GM19328 (cell line): ENCODE measurements at regions not wholly inside any gene's neighbourhood (a gene's known extent, or its start where the extent isn't known, plus 50 kb on each side); places are given as distances from the start of the nearest gene placed in this dataset.

ENCODE experiments used
- ATAC-seq: cut with Tn5 transposase; IDR thresholded peaks from one replicate; pipeline ENCODE4 v1.9.1; 2021; ENCODE audit warnings: mild to moderate bottlenecking, moderate library complexity; ENCODE audit not compliant: unreplicated experiment

GRCh38 chr13:59497621-59498247, 666.0 kb downstream of the DIAPH3 start:
- no peak for ATAC-seq

DNA sequence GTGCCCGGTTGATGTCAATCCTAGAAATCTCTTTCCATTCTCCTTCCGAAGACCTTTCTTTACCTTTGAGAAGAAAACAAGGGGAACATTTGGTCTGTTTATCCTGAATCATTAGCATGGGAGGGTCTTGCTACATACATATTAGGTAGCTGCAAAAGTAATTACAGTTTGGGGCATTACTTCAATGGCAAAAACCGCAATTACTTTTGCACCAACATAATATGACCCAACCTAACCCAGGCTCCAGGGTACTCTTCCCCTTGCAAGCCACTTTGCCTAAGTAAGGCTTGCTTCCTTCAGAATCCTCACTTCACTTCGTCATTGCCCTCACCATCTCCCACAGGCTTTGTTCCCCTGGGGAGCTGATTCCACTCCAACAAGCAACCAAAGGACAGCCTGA, 662.7 kb downstream of the DIAPH3 start:
- no peak for ATAC-seq

GRCh38 chr13:59504407-59504806, 659.3 kb downstream of the DIAPH3 start:
- ATAC-seq: no peak

DNA sequence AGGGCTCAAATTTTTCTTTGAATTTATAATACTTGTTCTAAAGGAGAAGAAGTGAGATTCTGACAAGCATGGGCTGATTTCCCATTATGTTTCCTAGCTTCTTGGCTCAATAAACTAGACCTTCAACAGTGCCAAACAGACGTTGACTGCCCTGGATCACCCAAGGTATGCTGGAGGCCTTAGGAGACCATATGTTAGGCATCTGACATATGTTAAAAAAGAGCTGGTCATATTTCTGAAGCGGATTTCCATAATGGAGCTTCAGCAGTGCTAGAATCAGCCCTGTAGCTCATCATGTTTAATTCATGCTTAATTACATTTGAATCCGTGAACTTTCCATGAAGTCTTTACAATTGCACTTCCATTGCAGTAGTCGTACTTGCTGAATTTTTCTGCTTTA, 653.3 kb downstream of the DIAPH3 start:
- ATAC-seq: no peak

DNA sequence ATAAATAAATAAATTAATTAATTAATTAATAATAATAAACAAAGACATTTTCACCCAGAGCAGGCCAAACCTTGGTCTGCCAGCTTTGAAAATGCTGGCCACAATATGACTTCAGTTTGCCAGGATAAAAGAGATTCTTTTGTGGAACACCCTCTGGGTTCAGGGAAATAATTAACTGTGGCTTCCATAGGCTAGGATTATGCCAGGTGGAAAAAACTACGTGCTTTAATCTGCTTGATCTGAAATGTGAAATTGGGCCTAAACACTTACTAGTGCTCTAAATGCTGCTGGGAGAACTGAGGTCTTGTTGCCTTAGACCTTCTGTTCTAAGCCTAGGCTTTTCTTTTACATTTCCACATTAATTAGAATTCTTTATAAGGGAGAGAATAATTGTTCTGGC, 650.0 kb downstream of the DIAPH3 start:
- no peak for ATAC-seq

DNA sequence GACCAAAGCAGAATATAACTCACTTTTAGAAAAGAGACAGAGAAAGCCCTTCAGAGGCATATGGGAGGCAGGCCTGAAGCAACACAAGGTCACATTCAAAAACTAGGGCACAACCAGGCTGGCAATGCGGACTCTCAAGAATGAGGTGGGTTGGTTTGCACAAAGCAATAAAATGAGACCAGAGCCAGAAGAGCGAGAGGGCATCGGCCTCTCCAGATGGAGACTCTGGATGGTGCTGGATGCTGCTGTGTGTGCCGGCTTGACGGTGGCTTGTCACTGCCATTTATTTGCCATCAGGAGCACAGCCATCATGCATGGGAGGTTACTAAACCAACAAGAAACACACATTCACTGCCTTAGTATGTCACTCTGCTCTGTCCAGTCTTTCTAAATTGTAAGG, 649.4 kb downstream of the DIAPH3 start:
- no peak for ATAC-seq

- ATAC-seq: no peak
Measured at GRCh38 chr13:59519819-59520218, 643.9 kb downstream of the DIAPH3 start.

- no peak for ATAC-seq
Measured at GRCh38 chr13:59521549-59521948, 642.2 kb downstream of the DIAPH3 start.

DNA sequence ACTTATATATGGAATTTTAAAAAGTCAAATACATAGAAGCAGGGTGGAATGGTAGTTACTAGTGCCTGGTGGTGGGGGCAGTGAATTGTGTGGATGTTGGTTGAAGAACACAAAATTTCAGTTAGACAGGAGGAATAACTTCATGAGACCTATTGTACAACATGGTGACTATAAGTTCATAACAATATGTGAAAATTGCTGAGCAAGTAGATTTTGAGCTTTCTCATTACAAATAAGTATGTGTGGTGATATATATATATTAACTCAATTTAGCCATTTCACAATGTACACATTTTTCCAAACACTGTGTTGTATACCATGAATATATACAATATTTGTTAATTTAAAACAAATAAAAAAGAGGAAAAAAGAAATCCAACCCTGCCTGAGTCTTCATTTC, 641.1 kb downstream of the DIAPH3 start:
- no peak for ATAC-seq

- ATAC-seq: no peak
Measured at GRCh38 chr13:59527500-59527899, 636.2 kb downstream of the DIAPH3 start.

- no peak for ATAC-seq
Measured at GRCh38 chr13:59531571-59532091, 632.1 kb downstream of the DIAPH3 start.

GRCh38 chr13:59532405-59532804, 631.3 kb downstream of the DIAPH3 start:
- no peak for ATAC-seq

DNA sequence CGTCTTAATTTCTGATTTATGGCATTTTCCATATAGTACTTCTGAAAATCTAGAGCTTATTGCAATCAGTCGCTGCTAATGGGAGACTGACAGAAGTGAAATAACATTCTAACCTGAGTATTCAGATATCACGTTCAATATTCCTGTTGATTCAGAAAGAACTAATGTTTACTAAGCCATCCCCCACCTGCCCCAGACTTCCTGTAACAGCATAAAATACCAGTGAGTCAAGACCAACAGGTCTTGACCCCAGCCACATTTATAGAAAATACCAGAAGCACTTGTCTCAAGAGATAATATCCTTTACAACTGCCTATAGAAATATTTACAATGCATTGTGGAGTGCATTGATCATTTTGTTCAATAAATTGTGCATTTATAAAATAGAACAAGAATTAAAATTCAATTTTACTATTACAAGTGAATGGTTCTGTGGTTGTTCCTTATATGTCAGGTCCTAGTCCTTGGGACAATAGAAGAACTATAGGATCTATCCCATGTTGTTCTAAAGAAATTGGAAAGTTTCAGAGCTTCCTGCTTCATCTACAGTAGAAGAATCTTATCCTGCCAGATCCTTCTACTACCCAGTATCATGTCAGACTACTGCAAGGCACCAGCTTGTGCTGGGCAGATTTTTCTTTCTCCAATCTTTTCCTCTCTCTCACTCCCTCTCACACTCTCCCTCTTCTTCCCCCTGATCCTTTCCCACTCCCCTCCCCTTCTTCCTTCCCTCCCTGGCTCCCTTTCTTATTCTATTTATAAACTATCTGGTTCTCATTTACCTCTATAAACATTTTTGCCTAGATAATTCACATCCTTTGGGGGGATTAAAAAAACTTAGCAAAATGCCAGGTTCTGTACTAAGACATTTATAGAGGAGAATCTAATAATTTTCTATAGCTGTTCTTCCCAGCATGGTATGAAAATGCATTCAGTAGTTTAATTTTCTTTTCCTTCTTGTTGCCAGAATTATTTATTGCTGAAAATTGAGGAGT, 629.9 kb downstream of the DIAPH3 start:
- no peak for ATAC-seq

DNA sequence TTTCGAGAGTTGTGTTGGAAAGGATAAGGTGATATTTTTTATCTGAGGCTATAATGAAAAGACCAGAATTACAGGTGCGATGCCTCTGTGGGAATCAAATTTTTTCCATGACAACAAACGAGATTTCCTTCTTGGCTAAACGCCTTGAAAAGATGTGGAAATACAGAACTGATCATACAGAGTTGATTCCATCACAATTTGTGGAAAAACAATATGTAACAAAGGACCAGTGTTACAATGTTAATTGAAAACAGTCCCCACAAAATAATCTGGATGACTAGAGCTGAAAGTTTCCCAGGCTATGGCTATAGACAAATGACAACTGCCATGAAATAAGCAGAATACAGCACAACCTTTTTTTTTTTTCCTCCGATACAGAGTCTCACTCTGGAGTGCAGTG, 628.9 kb downstream of the DIAPH3 start:
- no peak for ATAC-seq

DNA sequence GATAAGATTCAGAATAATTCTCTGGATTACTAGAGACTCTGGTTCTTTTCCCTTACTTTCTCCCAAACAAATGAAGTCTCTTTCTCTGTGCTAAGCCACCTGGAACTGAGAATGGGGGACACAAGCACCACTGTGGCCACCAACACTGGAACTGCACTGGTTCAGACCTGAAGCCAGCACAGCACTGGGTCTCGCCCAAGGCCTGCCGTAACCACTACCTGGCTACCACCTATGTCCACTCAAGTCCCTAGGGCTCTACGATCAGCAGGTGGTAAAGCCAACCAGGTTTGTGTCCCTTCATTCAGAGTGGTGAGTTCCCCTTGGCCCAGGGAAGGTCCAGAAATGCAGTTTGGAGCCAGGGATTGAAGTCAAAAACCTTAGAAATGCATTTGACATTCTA, 626.2 kb downstream of the DIAPH3 start:
- no peak for ATAC-seq

- ATAC-seq: no peak
Measured at GRCh38 chr13:59538512-59538911, 625.2 kb downstream of the DIAPH3 start.

DNA sequence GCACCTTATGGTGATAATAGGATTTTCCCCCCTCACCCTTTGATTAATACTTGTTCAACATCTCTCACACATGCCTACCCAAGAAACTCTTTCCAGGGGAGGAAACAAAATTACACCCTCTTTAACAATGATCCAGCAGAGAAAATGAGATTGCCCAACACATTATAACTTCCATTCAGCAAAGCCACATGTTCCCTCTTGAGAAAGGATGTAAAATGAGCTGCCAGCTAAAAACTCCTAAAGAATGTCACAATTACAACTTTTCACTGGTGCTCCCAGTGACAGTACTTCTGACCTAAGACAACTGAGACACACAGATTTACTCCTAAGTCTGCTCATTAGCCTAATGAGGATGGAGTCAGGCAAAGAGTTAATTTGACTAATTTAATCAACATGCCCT, 621.4 kb downstream of the DIAPH3 start:
- ATAC-seq: no peak

DNA sequence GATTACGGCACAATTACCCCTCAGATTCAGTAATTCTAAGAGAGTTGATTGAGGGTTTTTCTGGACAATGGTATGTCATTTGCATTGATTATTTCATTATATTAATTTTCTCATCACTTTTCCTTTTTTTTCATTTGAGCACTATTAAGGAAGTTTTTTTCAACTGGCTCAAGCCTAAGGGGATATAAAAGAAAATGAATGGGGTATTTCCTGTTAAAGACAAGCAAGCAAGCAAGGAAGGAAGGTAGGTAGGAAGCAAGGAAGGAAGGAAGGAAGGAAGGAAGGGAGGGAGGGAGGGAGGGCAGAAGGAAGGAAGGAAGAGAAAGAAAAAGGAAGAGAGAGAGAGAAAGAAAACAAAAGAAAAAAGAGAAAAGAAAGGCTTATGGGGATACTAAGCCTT, 620.3 kb downstream of the DIAPH3 start:
- no peak for ATAC-seq

DNA sequence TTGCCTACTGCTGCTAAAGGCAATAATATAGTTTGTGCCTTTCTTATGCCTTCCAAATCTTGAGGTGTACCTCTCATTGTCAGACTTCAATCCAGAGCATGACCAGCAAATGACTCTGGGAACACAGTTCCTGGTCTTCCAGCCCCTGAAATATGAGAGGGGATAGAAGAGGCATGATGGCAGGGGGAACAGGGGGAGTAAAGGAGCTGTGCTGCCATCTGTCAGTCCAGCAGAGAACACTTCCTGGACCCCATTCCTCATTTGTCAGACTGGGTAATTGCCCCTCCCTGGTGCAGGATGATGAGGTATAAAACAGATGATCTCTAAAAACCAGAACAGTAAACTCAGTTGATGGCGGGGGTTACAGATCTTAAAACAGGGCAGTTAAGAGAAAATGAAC, 618.7 kb downstream of the DIAPH3 start:
- ATAC-seq: no peak

- ATAC-seq: no peak
Measured at GRCh38 chr13:59546178-59546577, 617.5 kb downstream of the DIAPH3 start.

- no peak for ATAC-seq
Measured at GRCh38 chr13:59547950-59548349, 615.8 kb downstream of the DIAPH3 start.

GRCh38 chr13:59562924-59563323, 600.8 kb downstream of the DIAPH3 start:
- no peak for ATAC-seq
